GM11168 (cell line): ENCODE measurements at regions not wholly inside any gene's neighbourhood (a gene's known extent, or its start where the extent isn't known, plus 50 kb on each side); places are given as distances from the start of the nearest gene placed in this dataset.

Source experiments
- in situ Hi-C: fragments of 300-500 bp; cut with MboI; formaldehyde crosslinking; loops from one replicate; pipeline ENCODE4 v1.12.0; 2022; ENCODE audit warnings: low sequenced_read_pairs; ENCODE audit not compliant: unreplicated experiment

DNA sequence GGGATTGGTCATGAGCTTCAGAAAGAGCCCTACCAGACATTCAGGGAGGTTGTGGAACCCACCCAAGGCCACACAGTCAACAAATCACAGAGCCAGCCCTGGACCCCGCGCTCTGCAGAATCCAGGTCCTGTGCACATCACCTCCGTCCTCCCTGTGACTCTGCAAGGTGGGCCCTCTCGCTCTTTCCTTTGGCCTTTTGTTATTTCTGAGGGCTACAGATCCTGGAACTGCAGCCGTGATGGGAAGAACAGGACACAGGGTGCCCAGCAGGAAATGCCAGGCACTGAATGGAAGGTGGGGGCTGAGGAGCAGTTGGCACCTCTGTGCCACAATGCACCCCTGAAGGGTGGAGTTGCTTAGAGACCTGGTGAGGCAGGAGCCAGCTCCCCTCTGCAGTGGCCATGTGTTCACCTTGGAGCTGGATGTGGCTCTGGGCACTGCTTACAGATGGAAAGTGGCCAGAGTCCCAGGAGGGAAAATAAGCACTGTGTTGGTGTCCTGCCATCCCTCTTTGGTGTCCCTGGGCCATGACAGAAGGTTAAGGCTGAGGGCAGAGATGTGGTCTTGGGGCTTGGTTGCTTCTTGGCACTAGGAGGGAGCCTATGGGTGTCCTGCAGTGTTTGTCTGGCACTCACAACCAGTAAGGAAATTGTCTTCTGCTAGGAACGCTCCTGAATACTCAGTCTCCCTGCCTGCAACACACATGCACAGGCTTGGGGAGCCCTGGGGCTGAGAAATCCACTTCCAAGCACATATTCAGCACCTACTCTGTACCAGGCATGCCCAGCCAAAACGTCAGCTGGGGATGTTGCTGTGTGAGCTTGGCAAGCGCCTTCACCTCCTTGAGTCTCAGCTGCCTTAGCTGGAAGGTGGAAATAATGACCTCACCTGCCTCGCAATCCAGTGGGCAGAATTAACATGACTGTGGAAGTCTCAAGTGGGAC, 98.0 kb upstream of the SLC6A6 start:
- in situ Hi-C loops: no loop called here

DNA sequence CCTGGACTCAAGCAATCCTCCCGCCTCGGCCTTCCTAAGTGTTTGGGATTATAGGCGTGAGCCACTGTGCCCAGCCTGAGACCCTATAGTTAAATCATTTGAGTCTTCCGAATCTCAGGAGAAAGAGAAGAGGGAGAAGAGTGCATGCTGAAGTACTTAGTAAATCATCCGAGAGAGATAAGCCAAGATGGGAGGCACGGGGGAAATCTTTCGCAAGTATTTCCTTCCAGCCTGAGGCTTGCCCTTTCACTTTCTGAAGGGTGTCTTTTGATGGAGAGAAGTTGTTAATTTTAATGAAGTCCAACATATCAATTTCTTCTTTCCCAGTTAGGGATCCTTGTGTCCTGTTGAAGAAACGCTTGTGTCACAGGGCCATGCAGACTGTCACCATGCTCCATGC, 97.1 kb upstream of the SLC6A6 start:
- in situ Hi-C loops: no loop called here

DNA sequence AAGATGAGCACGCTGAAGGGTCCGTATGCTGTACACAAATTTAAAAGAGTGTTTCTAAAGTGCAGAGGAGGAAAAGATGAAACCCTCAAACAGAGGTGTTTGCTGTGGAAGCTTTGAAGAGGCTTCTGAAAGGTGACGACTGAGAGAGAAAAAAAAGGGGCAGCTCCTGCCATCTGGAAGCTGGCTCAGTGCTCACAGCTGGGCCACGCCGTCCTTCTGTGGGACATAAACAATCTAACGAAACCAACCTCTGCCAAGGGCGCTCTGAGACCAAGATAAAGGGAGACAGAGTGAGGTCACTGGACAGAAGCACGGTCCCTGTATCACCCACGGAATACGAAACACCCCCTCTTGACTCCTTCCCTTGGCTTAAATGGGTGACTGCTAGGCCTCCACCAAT, 96.3 kb upstream of the SLC6A6 start:
- in situ Hi-C loops: no loop called here

DNA sequence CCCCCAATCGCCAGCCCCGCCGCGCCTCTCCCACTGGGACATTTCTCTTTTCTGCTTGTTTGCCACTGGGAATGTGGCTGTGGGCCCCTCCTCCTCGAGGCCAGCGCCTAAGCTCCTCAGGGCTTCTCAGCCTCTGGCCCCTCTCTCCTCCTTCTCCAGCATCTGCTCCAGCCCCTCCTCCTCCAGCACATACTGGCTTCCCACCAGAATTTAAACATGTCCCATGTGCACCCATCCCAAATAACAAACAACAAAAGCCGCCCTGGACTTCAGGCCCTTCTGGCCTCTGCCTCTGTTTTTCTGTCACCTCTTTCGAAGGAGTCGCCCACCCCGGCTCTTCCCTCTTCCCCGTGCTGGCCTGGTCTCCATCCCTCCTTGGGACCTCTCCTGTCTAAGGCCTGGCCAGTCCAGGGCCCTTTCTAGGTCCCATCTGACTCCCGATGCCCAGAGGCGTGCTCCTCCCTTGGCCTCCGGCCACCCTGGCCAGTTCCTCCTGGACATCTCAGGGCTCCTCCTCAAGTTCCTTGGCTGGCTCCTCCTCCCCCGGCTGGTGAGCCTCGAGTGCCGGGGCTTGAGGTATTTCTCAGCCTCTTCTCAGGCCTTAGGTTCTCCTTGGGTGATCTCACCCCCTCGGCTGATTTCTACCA, 94.6 kb upstream of the SLC6A6 start:
- in situ Hi-C loops: no loop called here

DNA sequence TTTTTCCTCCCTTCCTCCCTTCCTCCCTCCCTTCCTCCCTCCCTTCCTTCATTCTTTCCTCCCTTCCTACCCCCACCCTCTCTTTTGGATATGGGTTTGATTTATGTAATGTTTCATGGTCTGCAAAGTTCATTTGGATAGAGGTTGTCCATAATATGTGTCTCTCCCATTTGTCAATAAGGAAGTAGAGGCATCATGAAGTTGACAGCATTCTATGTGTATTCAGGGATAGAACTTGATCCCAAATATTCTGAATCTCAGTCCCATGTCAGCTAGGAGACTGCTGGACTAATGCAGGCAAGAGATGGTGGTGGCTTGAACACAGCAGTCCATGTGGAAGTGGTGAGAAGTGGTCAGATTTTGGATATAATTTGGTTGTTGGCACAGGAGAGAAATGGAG, 90.7 kb upstream of the SLC6A6 start:
- in situ Hi-C loops: no loop called here

DNA sequence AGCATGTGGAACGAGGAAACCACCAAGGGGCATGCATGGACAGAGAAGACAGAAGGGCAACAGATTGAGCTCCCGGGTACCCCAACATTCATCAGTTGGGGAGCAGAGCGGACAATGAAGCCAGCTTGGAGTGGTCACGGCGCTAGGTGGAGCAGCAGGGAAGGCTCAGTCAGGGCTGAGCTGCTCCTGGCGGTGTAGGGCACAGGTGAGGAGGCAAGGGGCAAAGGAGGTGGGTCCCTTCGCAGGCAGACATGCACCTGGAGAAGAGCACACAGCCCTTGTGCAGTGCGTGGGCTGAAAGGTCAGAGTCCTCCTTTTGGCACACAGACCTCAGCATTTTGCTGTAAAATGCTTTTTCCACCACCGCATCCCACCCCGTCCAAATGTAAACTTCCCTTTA, 90.0 kb upstream of the SLC6A6 start:
- in situ Hi-C loops: no loop called here

DNA sequence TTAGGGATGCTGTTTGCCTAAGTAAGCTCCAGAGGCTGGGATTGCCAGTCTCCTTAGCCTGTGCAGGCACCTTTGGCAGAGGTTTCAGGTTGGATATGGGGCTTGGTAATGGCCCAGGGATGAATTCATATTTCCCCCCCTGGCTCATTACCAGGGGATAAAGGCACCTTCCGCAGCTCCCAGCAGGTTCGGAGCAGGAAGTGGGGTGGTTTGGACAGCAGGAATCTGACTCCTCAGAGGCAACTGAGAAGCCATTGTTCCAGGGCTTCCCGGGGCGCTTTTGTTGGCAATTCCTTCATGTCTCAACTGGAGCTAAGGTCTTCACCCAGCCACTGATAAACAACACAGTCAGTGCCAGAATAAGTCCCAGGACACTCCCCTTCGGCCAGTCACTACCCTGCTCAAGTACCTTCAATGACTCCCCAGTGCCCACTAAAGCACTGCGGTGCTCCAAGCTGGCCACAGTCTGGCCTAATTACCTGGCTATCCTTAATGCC, 85.3 kb upstream of the SLC6A6 start:
- in situ Hi-C loops: no loop called here

DNA sequence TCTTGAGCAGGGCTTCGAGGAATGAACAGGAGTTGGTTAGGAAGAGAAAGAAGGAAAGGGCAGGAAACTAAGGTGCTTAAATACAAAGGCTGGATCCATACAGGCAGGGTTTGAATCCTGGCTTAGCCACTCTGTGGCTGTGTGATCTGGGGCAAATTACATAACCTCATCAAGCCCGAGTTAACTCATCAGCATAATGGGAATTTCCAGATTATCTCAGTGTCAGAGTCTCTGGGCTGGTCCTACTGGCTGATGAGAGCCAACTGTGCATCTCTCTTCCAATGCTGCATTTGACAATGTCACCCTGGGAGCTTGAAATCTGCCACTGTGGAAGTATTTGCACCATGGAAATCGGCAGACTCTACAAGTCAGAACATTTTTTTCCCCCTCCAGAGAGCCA, 83.8 kb upstream of the SLC6A6 start:
- in situ Hi-C loops: no loop called here

DNA sequence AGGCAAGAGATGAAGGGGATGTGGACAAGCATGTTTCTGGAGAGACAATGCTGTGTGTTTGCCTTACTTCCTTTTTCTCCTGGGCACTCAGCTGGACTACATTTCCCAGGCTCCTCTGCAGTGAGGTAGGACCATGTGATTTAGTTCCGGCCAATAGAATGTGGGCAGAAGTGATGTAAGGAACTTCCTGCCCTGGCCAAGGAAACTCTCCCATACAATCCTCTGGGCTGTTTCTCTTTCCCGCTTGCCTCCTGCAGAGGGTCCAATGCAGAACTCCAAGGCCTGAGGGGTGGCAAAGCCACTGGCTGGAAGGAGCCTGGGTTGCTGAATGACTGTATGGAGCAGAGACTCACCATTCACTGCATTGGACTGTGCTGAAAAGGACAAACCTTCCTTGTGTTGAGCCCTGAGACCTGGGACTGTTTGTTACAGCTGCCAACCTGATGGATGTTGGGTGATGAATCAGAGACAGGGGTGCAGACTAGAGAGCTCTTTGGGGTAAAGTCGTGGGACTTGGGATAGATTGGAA, 82.7 kb upstream of the SLC6A6 start:
- in situ Hi-C loops: no loop called here

DNA sequence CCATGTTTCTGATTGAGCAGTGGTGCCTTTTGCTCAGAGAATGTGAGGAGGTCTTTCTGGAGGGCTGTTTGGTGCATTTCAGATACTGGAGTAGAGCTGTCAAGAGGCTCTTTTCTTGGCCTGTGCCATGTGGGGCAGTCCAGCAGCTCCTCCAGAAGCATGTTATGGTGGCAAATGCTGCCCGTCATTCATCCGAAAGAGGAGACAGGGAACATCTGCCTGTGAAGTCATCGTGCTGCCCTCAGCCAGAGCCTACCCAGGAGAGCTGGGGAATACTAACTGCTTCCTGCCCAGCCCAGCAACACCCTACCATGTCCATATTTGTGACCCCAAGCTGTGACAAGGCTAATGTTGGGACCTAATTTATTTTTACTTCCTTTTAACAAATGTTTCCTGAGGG, 82.2 kb upstream of the SLC6A6 start:
- in situ Hi-C loops: no loop called here

DNA sequence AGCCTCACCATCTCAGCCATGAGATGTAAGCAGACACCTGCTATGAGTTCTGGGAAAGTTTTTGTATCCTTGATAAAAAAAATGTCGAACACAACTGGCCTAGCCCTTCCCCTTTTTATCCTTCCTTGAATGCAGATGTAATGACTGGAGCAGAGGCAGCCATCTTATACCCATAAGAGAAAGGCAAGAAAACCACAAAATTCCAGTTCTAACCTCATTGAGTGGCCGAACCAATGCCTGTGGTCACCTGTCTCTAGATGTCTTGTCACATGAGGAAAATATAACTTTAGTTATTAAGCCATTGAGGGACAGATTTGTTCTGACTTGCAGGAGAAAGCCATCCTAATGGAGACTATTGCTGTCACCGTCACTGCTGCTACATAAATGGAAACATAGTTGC, 80.4 kb upstream of the SLC6A6 start:
- in situ Hi-C loops: no loop called here

DNA sequence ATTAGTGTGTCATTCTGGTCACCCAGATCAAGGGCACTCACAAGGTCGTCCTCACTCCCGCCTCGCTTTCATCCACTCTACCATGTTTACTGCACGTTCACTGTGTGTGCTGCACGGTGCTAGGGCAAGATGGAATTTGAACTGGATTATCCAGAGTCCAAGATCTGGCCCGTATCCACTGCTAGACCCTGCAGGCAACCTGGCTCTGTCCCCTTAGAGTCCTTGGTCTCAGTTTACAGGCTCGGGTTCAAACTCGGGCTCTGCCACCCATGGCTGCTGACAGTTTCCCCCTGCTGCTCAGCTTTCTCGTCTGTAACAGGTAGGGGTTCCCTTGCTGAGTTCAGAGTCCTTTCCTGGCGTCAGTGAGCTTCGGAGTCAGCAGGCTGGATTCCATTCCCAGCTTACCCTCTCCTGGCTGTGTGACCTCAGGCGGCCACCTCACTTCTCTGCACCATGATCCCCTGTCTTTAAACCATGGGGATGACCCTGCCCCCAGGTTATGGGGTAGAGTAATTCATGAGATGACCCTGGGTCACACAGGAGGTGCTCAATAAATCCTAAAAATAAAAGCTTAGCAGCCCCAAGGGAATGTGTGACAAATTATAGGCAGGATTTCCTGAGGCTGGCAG, 79.6 kb upstream of the SLC6A6 start:
- in situ Hi-C loops: no loop called here

DNA sequence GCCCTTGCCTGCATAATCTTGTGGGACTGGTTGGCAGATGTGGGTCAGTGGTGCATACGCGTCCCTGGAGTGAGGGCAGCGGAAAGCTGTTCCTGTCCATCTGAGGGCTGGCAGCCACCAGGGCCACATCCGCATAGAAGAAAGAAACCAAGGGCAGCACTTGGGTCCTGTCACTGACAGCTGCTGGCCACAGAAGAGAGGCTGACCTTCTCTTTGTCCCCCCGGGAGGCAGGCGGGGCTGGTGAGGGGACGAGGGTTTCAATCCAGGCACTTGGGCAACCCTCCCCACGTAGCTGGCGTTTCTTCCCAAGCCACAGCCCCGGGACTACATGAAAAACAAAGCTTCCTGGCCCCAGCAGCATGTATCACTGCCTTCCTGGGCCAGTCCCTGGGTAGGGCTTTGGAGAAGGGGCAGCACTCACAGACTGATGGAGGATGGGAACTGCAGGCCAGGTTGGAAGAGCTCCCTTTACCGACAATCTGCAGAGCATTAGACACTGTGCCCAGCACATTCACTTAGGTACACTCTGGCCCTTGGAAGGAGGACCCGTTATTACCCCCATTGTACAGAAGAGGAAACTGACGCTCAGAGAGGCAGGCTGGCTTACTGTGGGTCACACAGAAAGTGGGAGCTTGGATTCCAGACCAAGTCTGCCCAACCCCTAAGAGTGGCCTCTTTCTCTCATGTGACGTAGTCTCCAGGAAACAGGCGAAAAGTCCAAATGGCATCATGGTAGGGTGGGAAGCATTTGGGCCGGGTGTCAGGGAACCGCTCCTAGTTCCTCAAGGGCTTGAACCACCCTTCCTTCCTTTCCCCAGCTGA, 78.8 kb upstream of the SLC6A6 start:
- in situ Hi-C loops: no loop called here

DNA sequence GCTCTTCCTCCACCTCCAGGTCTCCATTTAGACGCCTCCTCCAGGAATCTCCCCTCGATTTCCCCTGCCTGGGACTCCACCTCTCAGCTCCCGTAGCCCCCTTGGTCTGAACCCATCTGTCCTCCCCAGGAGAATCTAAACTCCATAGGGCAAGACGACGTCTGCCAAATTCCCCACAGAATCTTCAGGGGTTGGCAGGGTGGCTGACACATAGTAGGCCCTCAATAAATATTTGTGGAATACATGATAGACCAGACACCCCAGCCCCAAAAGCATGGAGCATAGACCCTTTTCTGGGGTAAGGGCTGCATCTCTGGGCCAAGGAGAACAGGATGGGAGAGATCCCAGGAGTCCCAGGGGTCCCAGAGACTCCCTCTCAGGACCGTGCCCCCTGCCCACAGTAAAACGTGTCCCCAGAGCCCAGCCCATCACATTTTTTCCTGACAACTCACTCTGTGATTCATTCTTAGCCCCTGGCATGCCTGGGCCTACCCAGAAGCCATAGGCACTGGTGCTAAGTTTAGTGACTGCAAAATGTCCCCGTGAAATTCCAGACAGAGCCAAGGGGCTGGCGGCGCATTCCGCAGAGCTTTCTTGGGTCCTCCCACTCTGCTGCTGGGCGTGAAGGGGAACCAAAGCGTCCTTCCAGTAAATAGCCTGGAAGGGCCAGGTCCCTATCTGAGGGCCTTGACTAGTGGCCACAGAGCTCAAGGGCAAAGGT, 78.0 kb upstream of the SLC6A6 start:
- in situ Hi-C loops: no loop called here

DNA sequence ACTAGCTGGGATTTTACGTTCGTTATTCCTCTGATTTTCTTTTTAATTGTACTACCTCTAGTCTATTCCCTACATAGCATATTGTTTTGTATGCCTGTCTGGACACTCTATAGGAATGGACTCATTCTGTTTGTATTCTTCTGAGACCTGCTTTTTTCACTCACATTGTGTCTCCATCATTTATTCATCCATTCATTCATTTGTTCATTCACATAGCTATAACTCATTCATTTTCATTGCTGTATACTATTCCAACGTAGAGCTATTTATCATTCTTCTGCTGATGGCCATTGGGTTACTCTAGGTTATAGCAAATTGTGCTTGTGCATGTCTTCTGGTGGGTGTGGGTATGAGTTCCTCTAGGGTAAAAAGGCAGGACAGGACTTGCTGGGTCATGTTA, 74.0 kb upstream of the SLC6A6 start:
- in situ Hi-C loops: no loop called here

DNA sequence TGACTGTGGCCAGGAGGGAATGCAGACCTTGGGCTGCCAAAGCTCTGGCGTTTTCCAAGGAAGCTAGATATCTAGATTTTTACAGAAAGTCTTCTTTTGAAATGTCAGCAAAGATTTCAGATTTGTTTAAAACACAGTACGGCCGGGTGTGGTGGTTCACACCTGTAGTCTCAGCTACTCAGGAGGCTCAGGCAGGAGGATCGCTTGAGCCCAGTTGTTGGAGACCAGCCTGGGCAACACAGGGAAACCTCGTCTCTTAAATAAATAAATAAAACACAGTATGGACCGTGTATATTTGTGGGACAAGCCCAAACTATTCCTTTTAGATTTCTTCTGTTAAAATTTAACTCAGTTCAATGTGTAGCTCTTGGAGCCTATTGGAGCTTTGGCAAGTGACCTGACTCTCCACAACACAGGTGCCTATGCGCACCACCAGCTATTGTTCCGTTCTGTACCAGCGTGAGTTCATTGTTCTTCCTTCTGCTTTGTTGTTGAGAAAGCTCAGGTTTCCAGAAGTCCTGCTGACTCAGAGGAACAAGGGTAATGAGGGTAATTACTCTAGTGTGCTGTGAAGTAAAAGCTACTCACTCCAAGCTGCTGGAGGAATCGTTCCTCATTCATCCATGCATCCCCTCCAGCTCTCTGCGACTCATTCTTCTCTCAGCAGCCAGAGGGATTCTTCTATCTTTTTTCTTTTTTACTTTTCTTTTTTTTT, 73.1 kb upstream of the SLC6A6 start:
- in situ Hi-C loops: no loop called here

DNA sequence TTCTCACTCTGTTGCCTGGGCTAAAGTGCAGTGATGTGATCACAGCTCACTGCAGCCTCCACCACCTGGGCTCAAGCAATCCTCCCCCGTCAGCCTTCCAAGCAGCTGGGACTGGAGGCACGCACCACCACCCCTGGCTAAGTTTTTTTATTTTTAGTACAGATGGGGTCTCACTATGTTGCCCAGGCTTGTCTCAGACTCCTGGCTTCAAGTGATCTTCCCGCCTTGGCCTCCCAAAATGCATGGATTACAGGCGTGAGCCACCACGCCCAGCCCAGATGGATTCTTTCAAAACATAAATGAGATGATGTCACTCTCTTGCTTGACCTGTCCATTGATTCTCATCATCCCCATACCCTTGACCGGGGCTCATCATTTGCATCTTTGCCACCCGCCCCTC, 72.6 kb upstream of the SLC6A6 start:
- in situ Hi-C loops: no loop called here

DNA sequence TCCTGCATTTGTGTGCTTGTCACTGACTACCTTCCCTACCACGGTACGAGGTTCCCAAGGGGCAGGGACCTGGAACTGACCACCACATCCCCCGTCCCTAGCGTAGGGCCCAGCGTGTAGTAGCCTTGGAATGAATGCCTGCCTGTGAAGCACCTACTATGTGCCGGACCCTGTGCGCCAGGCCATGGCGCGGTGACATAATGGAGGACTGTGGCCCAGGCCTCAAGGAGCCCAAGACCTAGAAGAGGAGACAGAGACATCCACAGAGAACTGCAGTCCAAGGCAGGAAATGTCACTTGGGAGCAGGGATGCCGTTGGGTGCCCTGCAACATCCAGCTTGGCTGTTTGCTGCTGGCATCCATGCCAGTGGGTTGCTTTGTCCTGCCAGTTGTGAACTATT, 71.9 kb upstream of the SLC6A6 start:
- in situ Hi-C loops: no loop called here

DNA sequence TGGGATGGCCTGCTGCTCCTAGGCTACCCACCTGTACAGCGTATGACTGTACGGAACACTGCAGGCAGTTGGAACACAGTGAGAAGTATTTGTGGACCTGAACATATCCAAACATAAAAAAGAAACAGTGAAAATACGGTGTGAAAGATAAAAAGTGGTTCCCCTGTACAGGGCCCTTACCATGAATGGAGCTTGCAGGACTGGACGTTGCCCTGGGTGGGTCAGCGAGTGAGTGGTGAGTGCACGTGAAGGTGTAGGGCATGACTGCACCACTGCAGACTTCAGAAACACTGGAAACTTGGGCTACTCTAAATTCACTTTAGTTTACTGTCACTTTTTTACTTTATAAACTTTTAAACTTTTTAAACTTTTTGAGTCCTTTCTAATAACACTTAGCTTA, 71.2 kb upstream of the SLC6A6 start:
- in situ Hi-C loops: no loop called here
